GM21360 (cell line): ENCODE measurements at regions not wholly inside any gene's neighbourhood (a gene's known extent, or its start where the extent isn't known, plus 50 kb on each side); places are given as distances from the start of the nearest gene placed in this dataset.

ENCODE experiments used
- ATAC-seq: cut with Tn5 transposase; IDR thresholded peaks from one replicate; pipeline ENCODE4 v1.9.1; 2021; ENCODE audit warnings: mild to moderate bottlenecking, moderate library complexity; ENCODE audit not compliant: unreplicated experiment

DNA sequence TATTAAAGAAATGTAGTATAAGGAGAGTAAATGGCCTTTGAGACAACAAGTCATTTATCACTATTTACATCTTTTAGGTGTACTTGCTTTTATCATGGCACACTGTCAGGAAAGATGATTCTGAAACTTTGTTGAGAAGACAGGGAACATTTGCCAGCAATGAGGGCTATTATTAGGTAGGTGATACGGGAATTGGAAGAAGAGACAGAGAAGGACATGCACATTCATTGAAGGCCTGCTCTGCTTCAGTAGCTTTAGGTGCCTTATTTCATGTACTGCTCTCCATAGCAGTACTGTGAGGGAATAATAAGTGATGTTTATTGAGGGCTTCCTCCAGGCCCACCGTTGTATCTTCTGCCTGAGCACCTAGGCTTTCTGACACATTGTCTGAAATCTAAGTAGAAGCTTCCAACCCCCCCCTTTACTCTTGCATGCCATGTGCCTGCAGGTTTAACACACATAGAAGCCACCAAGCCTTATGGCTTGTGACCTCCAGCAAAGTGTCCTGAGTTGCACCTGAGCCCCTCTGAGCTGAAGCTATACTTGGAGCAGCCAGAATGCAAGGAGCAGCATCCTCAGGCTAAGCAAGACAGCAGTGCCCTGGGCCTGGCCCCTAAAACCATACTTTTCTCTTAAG lies 275.2 kb upstream of the VLDLR start:
- ATAC-seq = no peak

DNA sequence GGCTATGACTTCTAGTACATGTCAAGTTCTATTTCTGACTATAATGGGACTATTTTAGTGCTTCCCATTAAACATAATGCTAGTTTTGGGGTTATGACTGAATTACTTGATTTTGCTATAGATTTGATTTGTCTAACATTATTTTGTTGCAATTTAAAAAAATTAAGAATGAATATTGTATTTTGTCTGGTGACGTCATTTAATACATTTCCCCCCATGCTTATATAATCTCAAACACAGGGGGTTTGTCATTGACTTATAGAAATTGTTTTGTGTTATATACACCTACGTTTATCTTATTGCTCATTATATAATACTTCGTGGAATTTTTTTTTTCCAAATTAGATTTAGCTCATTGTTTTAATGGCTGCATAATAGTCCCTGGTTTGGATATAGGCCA lies 270.3 kb upstream of the VLDLR start:
- no peak for ATAC-seq

DNA sequence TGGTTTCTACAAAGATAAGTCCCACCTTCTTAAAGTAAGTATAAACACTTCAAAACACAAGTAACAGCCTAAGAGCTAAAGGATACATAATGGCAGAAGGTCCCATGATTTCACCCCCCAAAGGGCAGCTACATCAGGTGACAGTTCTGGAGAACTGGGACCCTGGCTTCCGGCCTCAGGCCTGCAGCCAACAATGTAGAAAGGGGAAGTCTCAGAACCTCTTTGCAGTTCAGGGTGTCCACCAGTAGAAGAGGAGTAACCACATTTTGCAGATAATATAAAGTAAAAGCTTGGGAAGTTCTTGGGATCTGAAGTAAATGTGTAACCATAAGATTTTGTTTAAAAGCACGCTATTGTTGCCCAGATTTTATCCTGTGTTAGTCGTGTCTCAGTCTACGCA lies 267.4 kb upstream of the VLDLR start:
- ATAC-seq = no peak

DNA sequence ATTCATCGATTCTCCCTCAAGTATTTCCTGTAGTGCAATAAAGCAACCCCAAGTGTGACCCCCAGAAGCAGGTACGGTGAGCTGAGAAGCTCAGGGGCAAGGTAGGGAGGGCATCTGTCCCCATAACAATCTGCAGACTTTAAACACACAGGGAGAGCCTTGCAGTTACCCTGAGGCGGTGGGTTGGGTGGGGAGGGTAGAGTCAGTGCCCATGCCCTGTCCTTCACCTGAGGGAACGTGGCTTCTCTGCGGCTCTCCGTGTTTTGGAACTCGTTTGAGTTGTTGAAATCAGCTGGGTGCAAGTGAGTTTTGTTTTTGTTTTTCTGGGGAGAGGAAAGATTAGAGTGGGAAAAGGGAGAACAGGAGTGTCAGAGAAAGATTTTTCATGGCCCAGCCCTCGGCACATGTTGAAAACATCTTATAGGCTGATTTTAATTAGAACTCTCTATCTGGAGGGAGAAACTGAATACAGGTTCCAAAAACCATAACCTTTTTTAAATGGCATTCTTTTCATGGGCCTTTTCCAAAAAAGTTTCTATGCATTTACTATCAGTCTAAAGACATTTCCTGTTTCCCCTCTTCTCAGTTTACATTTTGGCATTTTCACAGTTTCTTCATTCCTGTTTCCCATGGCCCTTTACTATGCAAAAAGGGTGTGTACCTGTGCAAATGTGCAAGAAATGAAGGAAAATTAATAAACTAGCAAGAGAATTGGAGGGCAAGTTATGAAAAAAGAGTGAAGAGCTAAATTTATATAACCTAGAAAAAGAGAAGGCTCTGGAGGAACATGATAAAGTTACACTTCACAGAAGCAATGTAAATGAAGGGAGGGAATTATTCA lies 266.5 kb upstream of the VLDLR start:
- no peak for ATAC-seq

DNA sequence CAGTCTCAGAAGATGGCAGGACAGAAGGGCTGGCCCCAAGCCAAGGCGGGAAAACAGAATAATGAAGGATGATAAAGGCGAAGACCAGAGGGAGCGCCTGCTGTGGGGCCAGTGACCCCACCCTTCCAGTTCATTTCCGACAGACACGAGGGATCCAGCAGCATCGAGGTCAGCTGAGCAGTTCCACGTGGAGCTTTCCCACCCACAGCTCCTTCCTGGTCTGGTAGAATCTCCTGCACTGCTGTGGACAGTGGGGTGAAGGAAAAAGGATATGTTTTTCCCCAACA lies 265.9 kb upstream of the VLDLR start:
- no peak for ATAC-seq

DNA sequence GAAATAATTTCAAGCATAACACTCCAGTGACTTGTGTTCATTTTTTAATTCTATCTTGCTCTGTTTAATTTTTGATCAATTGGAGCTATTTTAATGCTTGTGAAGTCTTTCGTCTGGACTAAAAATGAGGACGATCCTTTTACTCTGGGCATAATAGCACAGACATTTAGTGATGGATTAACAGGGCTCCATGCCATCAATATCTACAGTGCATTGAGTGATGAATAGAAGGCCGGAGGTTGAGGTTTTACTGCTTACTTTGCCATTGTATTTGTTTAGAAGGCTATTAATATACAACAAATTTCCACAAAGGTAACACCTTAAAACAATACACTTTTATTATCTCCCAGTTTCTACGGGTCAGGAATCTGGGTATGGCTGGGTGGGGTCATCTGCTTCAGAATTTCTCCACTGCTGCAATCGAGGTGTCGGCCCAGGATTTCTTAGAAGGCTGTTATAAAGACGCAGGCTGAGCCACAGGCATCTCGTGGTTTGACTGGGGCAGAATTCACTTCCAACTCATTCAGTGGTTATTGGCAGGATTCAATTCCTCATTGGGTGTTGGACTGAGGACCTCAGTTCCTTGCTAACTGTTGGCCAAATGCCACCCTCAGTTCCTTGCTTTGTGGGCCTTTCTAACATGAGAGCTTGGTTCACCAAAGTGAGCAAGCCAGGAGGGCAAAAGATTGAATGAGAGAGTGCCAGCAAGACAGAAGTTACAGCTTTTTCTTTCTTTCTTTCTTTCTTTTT lies 265.4 kb upstream of the VLDLR start:
- ATAC-seq = no peak

DNA sequence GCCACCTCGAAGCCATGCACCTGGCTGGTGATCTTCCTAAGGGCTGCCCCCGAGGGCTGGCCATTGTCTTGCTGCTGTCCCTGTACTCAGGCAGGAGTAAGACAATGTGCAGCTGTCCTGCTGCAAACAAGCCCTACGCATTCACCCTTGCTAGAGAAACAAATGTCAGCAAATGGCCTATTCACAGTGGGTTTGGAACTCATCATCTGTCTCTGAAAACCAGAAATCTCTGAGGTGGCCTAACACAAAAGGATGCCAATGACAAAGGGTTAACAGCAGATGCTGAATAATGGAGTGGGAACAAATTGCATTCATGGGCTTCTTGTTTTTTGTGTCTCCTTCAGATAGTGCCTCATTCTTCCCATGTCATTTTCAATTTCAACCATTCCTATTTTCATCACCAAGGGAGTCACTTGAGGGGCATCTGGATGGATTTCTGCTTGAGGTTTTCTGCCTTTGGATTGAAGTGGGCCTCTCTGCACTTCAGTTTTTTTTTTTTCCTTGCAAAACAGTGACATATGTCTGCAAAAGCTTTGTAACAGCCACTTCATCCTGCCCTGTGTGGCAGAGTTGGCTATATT lies 261.6 kb upstream of the VLDLR start:
- no peak for ATAC-seq

DNA sequence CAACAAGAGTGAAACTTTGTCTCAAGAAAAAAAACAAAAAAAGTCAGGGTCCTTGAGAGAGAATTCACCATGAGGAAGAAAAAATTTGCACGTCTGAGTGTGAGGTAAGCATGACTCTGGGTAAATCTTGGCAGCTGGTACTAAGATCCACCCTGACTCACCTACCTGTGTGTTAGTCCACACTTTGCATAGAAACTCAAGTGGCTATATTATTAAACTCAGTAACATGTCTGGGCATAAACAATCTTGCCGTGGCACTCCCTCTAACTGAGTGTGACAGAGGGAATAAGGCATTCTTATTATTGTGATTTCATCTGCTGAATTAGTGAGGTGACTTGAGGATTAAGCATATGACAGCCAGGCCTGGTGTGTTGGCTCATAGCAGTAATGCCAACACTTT lies 259.4 kb upstream of the VLDLR start:
- no peak for ATAC-seq

DNA sequence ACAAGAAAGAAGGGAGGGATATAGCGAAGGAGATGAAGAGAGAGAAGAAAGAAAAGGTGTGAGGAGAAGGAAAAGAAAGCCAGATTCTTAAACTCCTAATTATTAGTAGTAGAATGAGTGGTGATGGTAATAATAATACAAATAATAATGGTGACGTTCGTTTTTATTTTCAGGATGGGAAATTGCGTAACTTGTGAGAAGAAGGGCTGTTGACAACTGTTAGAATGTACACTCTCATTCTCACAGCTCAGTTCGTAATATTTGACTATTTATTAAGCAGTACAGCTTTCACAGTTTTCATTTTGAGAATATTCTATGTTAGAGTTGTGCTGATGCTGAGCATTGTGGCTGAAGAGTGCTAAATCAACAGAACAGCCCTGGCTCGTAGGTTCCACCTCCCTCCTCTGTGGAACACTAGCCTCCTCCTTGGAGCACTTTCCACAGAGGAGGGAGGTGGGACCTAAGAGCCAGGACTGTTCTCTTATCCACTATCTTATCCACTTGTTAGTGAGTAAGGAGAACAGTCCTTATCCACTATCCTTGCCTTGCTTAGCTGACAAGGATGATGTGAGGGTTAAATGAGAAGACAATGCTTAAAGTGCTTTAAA lies 258.3 kb upstream of the VLDLR start:
- ATAC-seq = no peak

DNA sequence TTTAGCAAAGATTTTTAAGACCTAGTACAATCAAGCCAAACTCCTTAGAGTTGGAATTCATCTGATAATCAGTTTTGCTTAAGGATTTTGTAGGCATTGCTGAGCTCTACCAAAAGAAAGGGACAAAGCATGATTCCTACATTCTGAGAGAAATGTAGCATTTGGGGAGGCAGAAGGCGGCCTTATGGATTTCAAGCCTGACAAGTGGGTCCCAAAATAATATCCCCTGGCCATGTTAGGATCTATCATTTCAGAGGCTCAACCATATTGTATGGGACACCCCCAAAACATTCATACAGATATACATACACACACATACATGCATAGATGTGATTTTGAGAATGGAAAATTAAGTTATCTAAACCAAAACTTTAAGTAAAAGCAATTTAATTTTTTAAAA lies 257.8 kb upstream of the VLDLR start:
- no peak for ATAC-seq

DNA sequence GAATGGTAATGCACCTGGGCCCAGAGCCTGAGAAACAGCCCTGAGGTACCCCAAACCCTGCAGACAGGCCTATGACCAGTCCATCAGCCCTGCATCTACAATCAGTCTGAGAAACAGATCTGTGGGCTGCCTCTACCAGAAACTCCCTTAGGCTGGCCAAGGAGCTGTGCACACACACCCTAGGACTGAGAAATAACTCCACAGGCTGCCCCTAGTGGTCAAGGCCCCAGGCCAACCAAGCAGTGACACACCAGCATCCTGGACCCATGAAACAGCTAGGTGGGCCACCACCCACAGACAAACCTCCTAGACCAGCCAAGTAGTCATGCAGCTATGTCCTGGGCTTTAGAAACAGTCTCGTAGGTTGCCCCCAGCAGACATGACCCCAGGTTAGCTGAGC lies 253.6 kb upstream of the VLDLR start:
- no peak for ATAC-seq

DNA sequence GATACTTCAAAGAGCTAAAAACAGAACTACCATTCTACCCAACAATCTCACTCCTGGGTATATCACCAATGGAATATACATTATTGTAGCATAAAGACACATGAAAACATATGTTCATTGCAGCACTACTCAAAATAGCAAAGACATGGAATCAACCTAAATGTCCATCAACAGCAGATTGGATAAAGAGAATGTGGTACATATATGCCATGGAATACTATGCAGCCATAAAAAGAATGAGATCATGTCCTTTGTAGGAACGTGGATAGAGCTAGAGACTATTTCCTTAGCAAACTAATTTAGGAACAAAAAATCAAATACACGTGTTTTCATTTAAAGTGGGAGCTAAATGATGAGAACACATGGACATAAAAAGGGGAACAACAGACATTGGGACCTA lies 247.9 kb upstream of the VLDLR start:
- no peak for ATAC-seq

DNA sequence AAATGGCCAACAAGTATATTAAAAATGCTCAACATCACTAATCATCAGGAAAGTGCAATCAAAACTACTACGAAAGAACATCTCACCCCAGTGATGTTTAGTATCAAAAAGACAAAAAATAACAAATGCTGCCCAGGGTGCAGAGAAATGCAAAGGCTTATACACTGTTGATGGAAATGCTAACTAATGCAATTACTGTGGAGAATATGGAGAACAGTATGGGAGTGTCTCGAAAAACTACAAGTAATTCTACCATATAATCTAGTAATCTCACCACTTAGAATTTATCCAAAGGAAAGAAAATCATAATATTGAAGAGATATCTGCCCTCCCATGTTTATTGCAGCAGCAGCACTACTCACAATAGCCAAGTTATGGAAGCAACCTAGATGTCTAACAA lies 246.5 kb upstream of the VLDLR start:
- ATAC-seq = no peak

DNA sequence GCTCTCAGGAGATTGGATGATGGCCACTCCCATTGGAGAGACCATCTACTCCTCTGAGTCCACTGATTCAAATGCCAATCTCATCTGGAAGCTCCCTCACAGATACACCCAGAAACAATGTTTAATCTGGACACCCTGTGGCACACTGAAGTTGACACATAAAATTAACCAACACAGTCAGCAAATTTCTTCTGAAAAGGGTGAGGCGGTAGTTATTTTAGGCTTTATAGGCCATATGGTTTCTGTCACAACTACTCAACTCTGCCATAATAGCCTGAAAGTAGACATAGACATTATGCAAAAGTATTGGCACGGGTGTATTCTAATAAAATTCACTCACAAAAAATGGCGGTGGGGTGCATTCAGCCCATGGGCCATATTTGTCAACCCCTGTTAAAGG lies 244.5 kb upstream of the VLDLR start:
- no peak for ATAC-seq

DNA sequence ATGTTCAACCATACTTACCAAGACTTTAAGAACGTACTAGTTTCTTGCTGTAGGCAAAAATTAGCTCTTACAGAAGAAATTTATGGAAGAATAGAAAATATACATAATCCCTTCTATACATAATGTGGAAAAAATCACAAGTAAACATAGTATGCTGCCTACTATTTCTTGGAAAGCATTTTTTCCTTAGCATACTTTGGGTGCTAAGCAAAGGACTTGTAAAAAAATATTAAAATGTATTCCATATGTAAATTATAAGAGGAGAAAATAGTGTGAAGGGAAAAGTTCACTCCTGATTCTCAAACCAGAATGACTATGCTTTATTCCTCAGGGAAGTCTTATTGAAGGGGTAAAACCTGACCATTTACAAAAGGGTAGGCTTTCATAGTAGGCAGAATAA lies 243.8 kb upstream of the VLDLR start:
- no peak for ATAC-seq

DNA sequence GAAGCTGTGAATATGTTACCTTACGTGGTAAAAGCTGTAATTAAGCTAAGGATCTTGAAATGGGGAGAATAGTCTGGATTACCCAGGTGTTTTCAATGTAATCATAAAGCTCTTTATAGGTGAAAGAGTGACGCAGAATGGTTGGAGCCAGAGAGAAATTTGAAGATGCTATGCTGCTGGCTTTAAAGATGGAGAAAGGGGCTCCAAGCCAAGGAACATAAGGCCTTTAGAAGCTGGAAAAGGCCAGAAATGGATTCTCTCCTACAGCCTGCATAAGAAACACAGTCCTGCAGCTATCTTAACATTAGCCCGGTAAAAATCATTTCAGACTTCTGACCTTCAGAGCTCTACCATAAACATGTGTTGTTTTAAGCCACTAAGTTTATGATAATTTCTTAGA lies 243.3 kb upstream of the VLDLR start:
- ATAC-seq = no peak

DNA sequence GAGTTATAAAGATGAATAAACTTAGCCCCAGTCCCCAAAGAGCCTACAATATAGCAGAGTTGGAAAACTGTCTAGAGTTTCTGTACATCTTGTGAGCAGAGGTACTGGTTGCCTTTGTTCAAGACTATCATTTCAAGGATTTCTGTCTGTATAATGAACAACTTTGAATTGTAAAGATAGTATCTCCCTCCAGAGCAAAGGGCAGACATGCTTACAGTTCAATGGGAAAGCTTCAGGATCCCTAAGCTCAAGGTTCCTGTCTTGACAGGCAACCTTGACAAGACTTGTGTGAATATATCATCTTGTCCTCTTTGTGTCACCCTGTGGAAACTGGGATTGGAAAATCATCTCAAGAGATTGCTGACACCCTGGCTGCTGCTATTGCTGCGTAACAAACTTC lies 242.8 kb upstream of the VLDLR start:
- no peak for ATAC-seq

DNA sequence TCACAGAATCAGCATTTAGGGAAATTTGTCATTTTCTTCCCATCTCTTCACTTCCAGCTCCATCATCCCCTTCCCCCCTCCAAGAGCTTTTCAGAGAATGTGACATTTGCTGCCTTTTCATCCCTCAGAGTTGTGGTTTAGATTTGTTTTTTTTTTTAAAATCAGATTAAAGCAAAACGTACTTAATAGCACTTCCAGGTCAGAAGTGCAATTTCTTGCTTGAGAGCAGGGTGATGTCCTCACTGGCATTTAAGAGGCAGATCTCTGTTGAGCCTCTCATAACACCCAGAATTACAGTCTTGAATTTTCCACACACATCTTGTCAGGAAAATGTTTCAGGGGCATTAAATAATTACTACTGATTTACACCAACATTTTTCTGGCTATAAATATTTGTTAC lies 236.8 kb upstream of the VLDLR start:
- ATAC-seq = no peak

DNA sequence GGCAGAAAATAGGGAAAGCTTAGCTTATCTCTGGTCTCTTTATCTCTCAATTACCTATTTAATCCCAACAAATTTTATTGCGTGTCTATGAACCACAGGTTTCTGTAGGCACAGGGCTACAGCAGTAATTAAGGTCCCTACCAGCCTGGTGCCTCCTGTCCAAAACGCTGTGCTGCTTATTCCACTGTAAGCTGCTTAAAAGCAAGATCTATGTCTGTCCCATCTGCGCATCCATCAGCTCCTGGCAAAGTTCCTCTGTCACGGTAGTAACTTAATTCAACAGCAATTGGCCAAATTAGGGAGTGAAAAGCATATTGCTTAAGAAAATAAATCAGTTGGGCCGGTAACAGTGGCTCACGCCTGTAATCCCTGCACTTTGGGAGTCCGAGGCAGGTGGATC lies 235.8 kb upstream of the VLDLR start:
- no peak for ATAC-seq

DNA sequence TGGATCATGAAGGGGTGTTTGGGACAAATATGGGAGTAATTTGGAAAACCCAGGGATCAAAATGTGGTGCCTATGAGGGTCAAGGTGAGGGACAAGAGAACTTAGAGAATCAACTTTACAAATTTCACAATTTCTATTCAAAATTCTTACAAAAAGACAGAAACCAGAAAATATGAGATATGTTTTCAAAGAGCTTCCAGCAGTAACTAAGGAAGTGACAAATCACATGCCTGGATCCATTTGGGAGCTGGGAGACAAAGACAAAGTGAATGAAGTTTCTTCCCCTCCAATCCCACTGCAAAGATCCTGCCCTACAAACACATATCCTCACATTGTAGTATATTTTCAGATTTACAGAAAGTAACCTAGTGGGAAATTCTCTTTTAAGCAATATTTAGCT lies 235.0 kb upstream of the VLDLR start:
- no peak for ATAC-seq

DNA sequence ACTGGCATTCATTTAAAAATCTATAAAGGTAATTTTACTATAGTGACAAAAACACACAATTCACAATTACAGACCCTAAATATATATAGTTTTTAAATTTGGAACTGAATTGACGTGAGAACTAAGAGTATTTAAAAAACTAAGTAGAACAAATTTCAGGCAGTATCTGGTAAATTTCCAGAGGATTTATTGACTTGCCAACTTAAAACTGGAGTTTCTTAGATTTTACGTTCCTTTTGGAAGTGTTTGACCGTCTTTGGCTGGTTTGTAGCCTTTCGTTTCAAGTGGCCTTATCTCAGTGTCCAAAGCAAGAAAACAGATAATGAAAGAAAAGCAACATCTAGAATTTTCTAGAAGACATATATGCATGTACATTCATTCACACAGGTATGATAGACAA lies 234.4 kb upstream of the VLDLR start:
- no peak for ATAC-seq

DNA sequence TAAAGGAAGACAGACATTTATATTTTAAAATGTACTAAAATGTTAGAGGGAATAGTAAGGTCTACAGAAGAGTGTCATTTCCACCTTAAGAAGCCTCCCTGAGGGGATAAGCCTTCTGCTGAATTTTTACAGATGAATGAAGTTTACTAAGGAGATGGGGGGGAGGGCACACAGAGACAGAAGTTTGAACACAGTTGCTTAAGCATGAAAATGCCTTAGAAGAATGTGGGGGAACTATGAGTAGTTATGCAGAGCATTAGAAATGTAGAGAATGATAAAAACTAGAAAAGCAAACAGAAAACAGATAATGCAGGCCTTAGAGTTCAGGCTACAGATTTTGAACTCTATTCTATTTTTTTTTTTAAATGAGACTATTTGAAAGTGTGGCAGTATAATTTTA lies 232.2 kb upstream of the VLDLR start:
- no peak for ATAC-seq
